ENCODE measurements at regions not wholly inside any gene's neighbourhood (a gene's known extent, or its start where the extent isn't known, plus 50 kb on each side); places are given as distances from the start of the nearest gene placed in this dataset.

DNA sequence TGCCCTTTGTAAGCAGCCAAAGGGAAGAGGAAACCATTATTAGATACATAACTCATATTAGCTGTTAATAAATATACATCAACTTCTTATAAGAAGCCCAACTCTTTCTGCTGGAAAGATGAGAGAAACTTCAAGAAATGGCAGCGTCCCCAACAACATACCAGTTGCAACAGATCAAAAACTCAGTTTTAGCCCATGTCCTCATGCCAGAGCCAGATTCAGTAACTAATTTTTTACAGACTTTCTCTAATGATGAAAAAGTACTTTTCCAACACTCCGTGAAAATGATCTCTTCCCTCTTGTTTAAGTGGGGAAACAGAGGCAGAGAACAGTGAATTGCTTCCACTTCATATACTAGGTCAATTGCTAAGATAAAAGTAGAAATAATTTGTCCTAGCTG lies 206.8 kb upstream of the NUDT4 start:
- TF ChIP-seq GATA3 (IDR thresholded peaks at IDR 0.05; ENCODE audit: low read depth, low read length) (no peak), GATA2 (IDR thresholded peaks at IDR 0.05; ENCODE audit: low read depth, low read length) (no peak)

Data from SH-SY5Y (cell line).